ENCODE measurements at regions not wholly inside any gene's neighbourhood (a gene's known extent, or its start where the extent isn't known, plus 50 kb on each side); places are given as distances from the start of the nearest gene placed in this dataset.

DNA sequence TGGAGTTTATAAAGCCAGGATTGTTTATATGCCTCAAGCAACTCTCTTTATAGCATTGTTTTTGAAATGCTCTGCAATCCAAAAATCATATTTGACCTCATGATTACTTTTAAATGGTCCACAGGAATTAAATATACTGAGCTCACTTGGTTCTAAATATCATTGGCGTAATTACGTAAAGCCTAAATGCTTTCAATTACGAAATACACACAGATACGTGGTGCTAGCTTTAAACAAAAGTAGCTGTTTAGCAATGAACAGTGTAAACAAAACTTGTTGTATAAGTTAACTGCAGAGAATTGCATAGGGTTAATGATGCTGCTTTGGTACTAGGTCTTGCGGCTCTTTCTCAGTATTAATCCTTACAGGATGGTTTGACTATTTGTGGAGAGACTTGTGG is 346.6 kb downstream of the COG6 start:
- TF ChIP-seq SMAD3 (CRISPR knock-in tag; IDR thresholded peaks at IDR 0.05; ENCODE audit: borderline replicate concordance) = no peak
- TF ChIP-seq, protein P1, sequence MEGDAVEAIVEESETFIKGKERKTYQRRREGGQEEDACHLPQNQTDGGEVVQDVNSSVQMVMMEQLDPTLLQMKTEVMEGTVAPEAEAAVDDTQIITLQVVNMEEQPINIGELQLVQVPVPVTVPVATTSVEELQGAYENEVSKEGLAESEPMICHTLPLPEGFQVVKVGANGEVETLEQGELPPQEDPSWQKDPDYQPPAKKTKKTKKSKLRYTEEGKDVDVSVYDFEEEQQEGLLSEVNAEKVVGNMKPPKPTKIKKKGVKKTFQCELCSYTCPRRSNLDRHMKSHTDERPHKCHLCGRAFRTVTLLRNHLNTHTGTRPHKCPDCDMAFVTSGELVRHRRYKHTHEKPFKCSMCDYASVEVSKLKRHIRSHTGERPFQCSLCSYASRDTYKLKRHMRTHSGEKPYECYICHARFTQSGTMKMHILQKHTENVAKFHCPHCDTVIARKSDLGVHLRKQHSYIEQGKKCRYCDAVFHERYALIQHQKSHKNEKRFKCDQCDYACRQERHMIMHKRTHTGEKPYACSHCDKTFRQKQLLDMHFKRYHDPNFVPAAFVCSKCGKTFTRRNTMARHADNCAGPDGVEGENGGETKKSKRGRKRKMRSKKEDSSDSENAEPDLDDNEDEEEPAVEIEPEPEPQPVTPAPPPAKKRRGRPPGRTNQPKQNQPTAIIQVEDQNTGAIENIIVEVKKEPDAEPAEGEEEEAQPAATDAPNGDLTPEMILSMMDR (IDR thresholded peaks at IDR 0.05) = no peak
- TF ChIP-seq ZNF232 (CRISPR knock-in tag; IDR thresholded peaks at IDR 0.05) = no peak
- TF ChIP-seq MXD4 (CRISPR knock-in tag; IDR thresholded peaks at IDR 0.05; ENCODE audit: borderline replicate concordance) = no peak
- TF ChIP-seq, protein P2, sequence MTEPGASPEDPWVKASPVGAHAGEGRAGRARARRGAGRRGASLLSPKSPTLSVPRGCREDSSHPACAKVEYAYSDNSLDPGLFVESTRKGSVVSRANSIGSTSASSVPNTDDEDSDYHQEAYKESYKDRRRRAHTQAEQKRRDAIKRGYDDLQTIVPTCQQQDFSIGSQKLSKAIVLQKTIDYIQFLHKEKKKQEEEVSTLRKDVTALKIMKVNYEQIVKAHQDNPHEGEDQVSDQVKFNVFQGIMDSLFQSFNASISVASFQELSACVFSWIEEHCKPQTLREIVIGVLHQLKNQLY (CRISPR knock-in tag; IDR thresholded peaks at IDR 0.05) = no peak
- no peak for TF ChIP-seq ZNF219 (CRISPR knock-in tag; IDR thresholded peaks at IDR 0.05; ENCODE audit: borderline replicate concordance)
- TF ChIP-seq, protein P3, sequence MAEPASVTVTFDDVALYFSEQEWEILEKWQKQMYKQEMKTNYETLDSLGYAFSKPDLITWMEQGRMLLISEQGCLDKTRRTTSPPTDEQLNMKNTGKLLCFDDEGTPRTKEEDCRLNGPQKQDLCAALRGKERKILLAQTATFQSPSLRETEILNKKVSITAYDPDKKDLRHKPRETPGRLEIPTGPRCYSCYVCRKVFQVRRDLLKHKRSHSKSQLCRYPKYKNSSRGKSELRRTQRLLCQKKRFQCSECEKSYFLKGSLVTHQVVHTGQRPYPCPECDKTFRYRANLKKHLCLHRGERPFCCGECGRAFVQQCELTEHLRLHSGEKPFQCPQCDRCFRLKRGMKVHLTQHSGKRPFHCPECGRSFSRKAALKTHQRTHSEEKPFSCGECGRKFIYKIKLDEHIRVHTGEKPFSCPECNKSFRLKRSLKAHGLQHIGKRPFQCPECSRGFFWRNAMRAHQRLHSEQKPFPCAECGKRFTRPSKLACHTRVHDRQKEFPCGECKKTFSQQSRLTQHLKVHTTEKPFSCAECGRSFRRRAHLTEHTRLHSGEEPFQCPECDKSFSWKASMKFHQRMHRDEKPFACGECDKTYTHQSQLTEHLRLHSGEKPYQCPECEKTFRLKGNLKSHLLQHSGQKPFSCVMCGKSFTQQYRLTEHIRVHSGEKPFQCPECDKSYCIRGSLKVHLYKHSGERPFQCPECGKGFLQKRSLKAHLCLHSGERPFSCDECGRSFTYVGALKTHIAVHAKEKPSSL (CRISPR knock-in tag; conservative IDR thresholded peaks at IDR 0.05) = no peak
- no peak for TF ChIP-seq GABPB1 (CRISPR knock-in tag; IDR thresholded peaks at IDR 0.05)
- no peak for TF ChIP-seq NR3C1 (CRISPR knock-in tag; conservative IDR thresholded peaks at IDR 0.05; ENCODE audit: low read depth)
- TF ChIP-seq, protein P4, sequence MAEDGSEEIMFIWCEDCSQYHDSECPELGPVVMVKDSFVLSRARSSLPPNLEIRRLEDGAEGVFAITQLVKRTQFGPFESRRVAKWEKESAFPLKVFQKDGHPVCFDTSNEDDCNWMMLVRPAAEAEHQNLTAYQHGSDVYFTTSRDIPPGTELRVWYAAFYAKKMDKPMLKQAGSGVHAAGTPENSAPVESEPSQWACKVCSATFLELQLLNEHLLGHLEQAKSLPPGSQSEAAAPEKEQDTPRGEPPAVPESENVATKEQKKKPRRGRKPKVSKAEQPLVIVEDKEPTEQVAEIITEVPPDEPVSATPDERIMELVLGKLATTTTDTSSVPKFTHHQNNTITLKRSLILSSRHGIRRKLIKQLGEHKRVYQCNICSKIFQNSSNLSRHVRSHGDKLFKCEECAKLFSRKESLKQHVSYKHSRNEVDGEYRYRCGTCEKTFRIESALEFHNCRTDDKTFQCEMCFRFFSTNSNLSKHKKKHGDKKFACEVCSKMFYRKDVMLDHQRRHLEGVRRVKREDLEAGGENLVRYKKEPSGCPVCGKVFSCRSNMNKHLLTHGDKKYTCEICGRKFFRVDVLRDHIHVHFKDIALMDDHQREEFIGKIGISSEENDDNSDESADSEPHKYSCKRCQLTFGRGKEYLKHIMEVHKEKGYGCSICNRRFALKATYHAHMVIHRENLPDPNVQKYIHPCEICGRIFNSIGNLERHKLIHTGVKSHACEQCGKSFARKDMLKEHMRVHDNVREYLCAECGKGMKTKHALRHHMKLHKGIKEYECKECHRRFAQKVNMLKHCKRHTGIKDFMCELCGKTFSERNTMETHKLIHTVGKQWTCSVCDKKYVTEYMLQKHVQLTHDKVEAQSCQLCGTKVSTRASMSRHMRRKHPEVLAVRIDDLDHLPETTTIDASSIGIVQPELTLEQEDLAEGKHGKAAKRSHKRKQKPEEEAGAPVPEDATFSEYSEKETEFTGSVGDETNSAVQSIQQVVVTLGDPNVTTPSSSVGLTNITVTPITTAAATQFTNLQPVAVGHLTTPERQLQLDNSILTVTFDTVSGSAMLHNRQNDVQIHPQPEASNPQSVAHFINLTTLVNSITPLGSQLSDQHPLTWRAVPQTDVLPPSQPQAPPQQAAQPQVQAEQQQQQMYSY (CRISPR knock-in tag; IDR thresholded peaks at IDR 0.05) = no peak
- TF ChIP-seq, protein P5, sequence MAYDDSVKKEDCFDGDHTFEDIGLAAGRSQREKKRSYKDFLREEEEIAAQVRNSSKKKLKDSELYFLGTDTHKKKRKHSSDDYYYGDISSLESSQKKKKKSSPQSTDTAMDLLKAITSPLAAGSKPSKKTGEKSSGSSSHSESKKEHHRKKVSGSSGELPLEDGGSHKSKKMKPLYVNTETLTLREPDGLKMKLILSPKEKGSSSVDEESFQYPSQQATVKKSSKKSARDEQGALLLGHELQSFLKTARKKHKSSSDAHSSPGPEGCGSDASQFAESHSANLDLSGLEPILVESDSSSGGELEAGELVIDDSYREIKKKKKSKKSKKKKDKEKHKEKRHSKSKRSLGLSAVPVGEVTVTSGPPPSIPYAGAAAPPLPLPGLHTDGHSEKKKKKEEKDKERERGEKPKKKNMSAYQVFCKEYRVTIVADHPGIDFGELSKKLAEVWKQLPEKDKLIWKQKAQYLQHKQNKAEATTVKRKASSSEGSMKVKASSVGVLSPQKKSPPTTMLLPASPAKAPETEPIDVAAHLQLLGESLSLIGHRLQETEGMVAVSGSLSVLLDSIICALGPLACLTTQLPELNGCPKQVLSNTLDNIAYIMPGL (CRISPR knock-in tag; IDR thresholded peaks at IDR 0.05) = no peak
